ENCODE measurements at regions not wholly inside any gene's neighbourhood (a gene's known extent, or its start where the extent isn't known, plus 50 kb on each side); places are given as distances from the start of the nearest gene placed in this dataset.
"Not testable (repeated sequence)": the region's sequence is repeated elsewhere in the genome, so short reads cannot be mapped to it uniquely, and the experiment has no call there.

DNA sequence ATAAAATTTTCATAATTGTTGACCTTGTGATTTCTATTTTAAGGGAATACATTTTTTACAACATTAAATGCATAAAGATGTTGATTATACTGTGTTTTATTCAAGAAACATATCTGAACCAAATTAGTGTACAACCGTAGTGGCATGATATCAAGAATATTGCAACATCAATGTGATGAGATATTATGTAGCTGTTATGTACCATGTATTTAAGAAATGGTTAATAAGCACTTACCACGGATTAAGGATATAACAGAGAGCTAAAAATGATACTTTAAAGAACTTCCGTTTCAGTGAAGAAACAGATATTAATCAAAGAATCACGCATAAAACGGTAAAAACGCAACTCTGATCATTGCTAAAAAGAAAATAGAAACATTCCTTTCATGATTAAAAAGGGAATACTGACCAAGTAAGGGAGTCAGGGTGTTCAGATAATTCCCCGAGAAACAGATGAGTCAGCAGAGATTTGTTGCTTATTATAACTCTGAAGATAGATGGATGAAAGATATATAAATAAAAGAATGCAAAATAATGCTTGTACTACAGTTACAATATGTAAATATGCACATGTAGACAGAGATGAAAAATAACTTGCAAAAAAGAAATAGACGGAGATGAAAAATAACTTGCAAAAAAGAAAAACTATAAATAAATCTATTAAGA is 281.9 kb upstream of the MAF start:
- Mint-ChIP-seq H3K36me3 (no peaks in the 10 kb centered on the region), H3K27ac (no peak overlapping the region), H3K27me3 (no peaks in the 10 kb centered on the region), H3K9me3 (ENCODE audit: low read depth) (no peaks in the 10 kb centered on the region), H3K4me3 (no peak overlapping the region), H3K4me1 (ENCODE audit: low read depth) (no peaks in the 10 kb centered on the region)

DNA sequence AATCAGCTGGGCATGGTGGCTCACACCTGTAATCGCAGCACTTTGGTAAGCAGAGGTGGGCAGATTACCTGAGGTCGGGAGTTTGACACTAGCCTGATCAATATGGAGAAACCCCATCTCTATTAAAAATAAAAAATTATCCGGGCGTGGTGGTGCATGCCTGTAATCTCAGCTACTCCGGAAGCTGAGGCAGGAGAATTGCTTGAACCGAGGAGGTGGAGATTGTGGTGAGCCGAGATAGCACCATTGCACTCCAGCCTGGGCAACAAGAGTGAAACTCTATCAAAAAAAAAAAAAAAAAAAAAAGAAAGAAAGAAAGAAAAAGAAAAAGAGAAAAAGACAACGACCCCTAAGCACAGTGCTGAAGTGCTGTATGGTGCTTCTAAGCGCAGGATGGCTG is 280.6 kb upstream of the MAF start:
- not testable (repeated sequence) for H3K27ac Mint-ChIP-seq; H3K4me1 Mint-ChIP-seq (ENCODE audit: low read depth); H3K36me3 Mint-ChIP-seq; H3K27me3 Mint-ChIP-seq; H3K4me3 Mint-ChIP-seq; H3K9me3 Mint-ChIP-seq (ENCODE audit: low read depth)

DNA sequence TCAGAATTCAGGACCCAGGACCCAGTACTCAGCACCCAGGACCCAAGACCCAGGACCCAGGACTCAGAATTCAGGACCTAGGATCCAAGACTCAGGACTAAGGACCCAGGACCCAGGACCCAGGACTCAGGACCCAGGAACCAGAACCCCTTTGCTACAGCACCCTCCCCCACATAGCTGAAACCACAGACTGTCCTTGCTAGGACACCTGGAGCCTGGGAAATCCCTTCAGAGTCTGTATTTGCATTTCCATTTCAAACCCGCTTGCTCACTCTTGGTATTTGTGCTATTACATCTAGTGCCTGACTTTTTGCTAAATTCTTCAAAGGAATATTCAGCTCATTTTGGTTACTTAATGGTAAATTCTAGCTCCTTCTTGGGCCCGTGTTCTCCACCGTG is 275.8 kb upstream of the MAF start:
- Mint-ChIP-seq H3K4me1 (ENCODE audit: low read depth) (no peaks in the 10 kb centered on the region), H3K36me3 (no peaks in the 10 kb centered on the region), H3K9me3 (ENCODE audit: low read depth) (no peaks in the 10 kb centered on the region), H3K4me3 (no peak overlapping the region), H3K27me3 (no peaks in the 10 kb centered on the region), H3K27ac (no peak overlapping the region)

DNA sequence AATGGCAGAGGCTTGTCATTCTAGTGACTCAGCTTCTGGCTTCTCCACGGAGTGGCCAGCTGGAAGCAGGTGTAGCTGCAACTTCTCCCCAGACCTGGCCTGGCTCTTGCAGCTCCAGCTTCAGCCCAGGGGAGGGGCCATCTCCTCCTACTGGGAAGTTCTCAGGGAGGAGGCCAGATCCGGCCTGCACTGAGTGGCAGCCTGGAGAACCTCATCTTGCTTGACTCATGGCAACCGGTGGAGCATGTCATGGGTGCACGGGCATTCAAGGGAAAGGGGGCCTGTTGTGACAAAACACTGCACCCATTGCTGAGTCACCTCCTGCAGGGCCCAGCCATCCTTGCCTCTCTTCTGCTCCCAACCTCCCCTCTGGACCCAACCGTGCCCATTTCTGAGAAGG is 273.9 kb upstream of the MAF start:
- no peak overlapping the region for H3K27ac Mint-ChIP-seq

DNA sequence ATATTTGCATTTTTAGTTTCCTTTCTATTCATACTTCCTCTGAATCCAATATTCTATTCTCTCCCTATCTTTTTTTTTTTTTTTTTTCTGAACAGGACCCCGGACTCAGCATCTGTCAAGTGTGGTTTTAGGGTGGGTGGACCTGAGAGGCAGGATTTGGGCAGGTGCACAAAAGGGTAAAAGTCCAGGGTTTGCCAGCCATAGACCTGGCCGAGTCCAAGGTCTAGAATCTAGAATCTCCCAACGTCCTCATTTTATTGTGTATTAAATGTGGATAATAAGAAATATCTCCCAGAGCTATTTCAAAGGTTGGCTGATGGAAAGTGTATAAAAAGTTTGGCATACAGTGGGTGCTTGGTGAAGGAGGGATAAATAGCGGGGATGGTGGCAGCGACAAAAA is 273.3 kb upstream of the MAF start:
- Mint-ChIP-seq H3K9me3 (ENCODE audit: low read depth) (no peaks in the 10 kb centered on the region), H3K4me3 (no peak overlapping the region), H3K27me3 (no peaks in the 10 kb centered on the region), H3K36me3 (no peaks in the 10 kb centered on the region), H3K4me1 (ENCODE audit: low read depth) (no peaks in the 10 kb centered on the region), H3K27ac (no peak overlapping the region)

More for the DNA sequence above, 273.9 kb upstream of the MAF start:
- Mint-ChIP-seq H3K4me3 (no peak overlapping the region), H3K9me3 (ENCODE audit: low read depth) (no peaks in the 10 kb centered on the region), H3K27me3 (no peaks in the 10 kb centered on the region), H3K36me3 (no peaks in the 10 kb centered on the region), H3K4me1 (ENCODE audit: low read depth) (no peaks in the 10 kb centered on the region)

DNA sequence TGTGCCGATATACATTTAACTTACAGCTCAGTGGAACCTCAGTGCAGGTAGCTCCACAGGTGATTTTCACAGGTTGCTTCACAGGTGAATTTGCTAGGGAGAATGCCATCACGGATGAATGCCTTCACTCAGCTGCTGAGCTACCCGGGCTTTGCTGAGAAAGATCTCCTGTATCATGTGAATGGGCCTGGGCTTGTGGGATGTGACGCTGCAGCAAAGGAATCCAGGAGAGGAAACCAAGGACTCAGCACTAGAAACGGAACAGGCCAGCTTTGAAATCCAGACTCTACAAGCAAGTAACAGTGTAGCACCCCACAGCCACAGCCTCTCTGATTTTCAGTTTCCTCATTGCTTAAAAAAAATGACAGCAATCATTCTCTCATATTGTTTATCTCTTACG is 271.4 kb upstream of the MAF start:
- Mint-ChIP-seq H3K27ac (no peak overlapping the region), H3K36me3 (no peaks in the 10 kb centered on the region), H3K4me1 (ENCODE audit: low read depth) (no peaks in the 10 kb centered on the region), H3K4me3 (no peak overlapping the region), H3K9me3 (ENCODE audit: low read depth) (no peaks in the 10 kb centered on the region), H3K27me3 (no peaks in the 10 kb centered on the region)

DNA sequence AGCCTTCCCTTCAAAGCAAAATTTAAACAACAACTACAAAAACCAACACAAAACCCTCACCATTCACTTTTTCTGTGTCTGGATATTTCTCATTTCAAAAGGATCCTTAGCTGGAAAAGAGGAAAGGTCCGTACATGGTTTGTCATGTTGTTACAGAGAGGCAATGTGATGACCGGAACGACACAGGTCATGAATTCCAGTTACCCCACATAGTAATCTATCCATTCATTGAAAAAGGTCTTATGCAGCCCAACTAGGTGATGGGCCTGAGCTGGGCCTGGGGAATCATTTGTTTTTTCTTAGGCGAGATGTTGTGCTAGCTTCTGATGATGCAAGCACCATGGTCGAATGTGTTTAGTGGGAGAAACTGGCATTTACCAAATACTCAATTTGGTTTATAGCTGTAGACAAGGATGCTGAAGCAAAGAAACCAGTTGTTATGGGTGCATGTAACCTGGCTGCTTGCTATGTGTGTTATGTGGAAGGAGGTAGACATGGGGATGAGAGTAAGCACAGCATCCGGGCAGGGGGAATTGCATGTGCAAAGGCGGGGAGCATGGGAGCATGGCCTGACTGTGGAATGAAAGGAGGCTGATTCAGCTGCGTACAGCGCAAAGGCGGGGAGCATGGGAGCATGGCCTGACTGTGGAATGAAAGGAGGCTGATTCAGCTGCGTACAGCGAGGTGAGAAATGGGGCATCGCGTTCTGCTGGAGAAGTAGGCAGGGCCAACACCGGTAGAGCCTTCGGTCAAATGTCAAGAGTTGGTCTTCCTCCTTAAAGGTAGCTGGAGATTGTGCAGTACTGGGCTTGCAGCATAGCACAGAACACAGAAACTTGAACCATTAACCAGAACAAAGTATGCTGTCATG is 269.7 kb upstream of the MAF start:
- H3K27me3 Mint-ChIP-seq: no peaks in the 10 kb centered on the region
- no peak overlapping the region for H3K4me3 Mint-ChIP-seq
- H3K36me3 Mint-ChIP-seq: no peaks in the 10 kb centered on the region
- H3K27ac Mint-ChIP-seq: no peak overlapping the region
- no peaks in the 10 kb centered on the region for H3K9me3 Mint-ChIP-seq (ENCODE audit: low read depth)
- H3K4me1 Mint-ChIP-seq (ENCODE audit: low read depth): no peaks in the 10 kb centered on the region

DNA sequence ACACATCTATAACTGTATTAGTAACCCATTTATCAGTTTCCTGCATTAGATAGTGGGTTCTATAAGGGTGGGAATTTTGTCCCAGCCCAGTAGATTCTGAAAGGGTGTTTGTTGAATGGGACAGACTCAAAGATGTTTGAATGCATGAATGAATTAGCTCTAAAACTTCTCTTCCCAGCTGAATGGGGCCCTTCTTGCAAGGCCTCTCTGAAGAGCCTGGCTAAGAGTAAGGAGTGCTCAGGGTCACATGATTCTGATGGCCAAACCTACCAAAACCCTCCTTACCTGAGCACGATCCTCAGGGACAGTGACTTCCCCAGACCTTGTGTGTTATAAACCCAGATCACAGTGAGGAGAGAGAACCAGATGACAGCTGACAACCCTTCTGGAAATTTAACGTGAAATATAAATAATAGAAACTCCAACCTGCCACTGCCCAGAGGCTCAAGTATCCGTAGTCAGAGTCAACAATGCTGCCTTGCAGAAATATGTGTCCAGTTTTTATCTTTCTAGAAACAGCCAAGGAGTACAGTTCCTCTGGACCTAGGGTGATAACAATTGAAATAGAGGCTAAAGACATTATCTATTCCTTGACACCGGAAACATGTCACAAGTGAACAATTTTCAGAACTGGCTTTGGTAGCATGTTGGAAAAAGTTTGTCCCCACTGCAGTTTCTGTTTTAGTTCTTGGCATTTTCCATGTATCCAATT is 268.9 kb upstream of the MAF start:
- Mint-ChIP-seq H3K27me3 (no peaks in the 10 kb centered on the region), H3K4me1 (ENCODE audit: low read depth) (no peaks in the 10 kb centered on the region), H3K4me3 (no peak overlapping the region), H3K27ac (no peak overlapping the region), H3K36me3 (no peaks in the 10 kb centered on the region), H3K9me3 (ENCODE audit: low read depth) (no peaks in the 10 kb centered on the region)

DNA sequence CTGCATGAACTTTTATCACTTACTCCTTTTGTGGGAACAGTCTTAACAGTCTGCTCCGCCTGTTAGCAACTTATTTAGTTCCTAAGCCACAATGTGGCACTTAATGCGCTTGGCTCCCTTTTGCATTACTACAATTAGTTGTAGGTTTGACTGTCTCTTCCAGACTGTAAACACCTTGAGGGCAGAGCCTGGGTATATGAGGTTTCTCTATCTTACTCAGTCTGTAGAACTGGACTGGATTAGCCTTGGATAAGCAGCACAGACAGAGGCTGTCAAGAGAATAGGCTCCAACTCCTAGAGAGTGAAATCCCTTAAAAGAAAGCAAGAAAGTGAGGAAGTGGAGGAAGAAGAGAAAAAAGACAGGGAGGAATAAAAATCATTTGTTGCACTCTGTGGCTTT is 268.3 kb upstream of the MAF start:
- Mint-ChIP-seq H3K9me3 (ENCODE audit: low read depth) (no peaks in the 10 kb centered on the region), H3K36me3 (no peaks in the 10 kb centered on the region), H3K27ac (no peak overlapping the region), H3K4me1 (ENCODE audit: low read depth) (no peaks in the 10 kb centered on the region), H3K4me3 (no peak overlapping the region), H3K27me3 (no peaks in the 10 kb centered on the region)

DNA sequence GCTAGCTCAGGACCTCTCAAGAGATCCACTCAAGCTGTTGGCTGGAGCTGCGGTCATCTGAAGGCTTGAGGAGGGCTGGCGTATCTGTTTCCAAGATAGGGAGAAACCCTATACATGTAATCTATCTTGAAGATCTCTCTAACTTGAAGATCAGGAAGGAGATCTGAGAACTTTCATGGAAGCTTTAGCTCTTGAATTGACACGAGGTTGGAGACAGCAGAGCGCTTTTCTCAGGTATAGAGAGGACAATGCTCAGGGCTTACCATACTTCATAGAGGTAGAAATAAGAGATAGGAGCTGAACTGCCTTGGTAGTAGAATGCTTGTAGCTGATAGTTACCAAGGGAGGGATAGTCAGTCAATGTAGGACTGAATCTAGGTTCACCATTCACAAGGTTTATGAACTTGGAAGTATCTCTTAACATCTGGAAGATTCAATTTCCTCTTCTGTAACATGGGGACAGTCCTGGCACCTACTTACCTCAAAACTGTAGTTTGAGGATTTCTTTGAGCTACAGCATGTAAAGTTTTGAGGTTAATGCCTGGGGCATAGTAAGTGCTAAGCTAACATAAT is 267.0 kb upstream of the MAF start:
- no peaks in the 10 kb centered on the region for H3K9me3 Mint-ChIP-seq (ENCODE audit: low read depth)
- no peaks in the 10 kb centered on the region for H3K4me1 Mint-ChIP-seq (ENCODE audit: low read depth)
- no peaks in the 10 kb centered on the region for H3K27me3 Mint-ChIP-seq
- no peaks in the 10 kb centered on the region for H3K36me3 Mint-ChIP-seq
- no peak overlapping the region for H3K27ac Mint-ChIP-seq
- H3K4me3 Mint-ChIP-seq: no peak overlapping the region

DNA sequence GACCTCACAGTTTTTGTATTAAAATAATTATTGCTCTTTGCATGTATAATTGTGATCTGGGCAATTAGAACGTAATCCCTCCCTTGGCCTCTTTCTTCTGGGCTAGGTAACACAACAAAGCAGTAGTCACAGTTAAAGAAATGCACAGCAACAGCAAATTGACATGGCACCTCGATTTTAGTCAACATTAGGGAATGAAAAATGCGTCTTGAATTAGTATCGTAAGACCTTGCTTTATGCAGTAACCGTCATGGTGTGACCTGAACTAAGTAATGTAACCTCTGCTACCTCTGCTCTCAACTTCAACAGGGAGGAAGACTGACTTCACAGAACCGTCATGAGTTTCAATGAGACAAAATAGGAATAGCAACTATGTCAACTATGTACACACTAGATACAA is 265.4 kb upstream of the MAF start:
- Mint-ChIP-seq H3K9me3 (ENCODE audit: low read depth) (no peaks in the 10 kb centered on the region), H3K27ac (no peak overlapping the region), H3K27me3 (no peaks in the 10 kb centered on the region), H3K4me3 (no peak overlapping the region), H3K36me3 (no peaks in the 10 kb centered on the region), H3K4me1 (ENCODE audit: low read depth) (no peaks in the 10 kb centered on the region)

DNA sequence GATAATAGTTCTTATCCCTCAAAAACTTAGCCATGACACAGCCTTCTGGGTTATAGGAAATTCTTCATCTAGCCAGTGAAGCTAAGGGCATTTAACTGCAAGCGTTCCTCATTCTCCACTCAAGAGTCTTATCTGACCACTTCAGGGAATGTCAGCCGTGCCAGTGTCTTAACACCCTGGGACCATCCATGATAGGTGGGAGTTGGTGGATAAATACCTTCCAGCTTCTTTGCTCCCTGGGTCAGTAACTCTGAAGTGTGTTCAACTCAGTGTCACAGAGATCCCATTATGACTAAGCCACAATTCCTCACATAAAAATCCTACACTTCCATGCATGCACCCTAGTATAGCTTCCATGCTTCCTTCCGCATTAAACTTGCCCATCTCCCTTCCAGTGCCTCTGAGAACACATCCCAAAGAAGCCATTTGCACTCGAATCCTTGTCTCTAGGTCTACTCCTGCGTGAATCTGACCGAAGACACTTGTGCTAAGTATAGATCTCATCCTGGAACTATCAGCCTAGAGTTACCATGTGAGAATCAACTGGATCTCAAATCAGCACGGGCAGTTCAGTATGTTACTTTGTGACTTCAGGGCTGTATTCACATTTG is 264.3 kb upstream of the MAF start:
- Mint-ChIP-seq H3K4me1 (ENCODE audit: low read depth) (no peaks in the 10 kb centered on the region), H3K27ac (no peak overlapping the region), H3K36me3 (no peaks in the 10 kb centered on the region), H3K4me3 (no peak overlapping the region), H3K27me3 (no peaks in the 10 kb centered on the region), H3K9me3 (ENCODE audit: low read depth) (no peaks in the 10 kb centered on the region)

DNA sequence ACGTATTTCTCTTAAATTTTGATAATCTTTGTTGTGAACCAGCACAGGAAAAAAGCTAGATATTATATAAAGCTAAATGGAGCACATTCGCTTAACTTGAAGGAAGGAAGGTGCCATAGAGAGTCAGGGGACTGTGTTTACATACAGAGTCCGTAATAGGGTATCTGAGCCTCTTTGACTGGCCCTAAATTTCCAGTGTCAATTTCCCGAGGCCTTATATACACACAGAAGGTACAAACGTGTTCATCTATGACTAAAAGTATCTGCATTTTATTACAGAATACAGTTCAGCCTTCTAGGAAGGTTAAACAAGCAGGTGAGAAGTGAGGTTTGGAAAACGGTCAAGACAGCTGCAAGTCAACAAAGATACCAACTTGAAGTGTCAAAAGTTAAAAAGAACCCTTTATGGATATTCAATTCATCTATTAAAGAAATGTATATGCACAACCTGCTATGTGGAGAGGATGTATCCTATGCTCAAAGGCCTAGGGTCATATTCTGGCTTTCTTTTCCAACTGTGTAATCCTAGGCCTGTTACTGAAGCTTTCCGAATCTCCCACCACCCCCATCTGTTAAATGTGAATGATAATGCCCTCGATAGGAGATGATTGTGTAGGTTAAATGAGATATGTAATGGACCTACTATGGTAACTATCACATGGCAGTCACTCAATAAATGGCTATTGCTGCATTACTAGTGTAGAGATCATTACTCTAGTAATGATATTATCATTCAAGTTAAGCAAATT is 263.7 kb upstream of the MAF start:
- no peaks in the 10 kb centered on the region for H3K36me3 Mint-ChIP-seq
- no peaks in the 10 kb centered on the region for H3K27me3 Mint-ChIP-seq
- H3K9me3 Mint-ChIP-seq (ENCODE audit: low read depth): no peaks in the 10 kb centered on the region
- no peak overlapping the region for H3K27ac Mint-ChIP-seq
- no peaks in the 10 kb centered on the region for H3K4me1 Mint-ChIP-seq (ENCODE audit: low read depth)
- no peak overlapping the region for H3K4me3 Mint-ChIP-seq
